ENCODE measurements at regions not wholly inside any gene's neighbourhood (a gene's known extent, or its start where the extent isn't known, plus 50 kb on each side); places are given as distances from the start of the nearest gene placed in this dataset.

DNA sequence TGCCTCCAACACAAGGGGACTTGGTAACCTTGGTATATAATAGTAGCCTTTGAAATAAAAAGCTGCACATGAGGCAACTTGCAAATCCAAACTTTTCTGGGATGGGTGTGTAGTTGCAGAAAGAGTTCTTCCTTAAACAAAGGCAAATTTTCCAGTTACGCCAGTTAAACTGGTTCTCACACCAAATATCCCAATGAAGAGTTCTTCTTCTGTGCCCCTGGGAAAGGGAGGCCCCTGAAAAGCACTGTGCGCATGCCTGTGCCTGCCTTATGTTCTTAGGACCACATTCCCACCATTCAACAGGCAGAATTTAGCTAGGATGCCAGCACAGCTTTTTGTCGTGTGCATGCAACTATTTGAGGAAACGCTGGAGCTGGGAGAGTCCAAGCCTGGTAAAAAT, 164.8 kb upstream of the SLC25A13 start (continued):
- TF ChIP-seq, protein P1, sequence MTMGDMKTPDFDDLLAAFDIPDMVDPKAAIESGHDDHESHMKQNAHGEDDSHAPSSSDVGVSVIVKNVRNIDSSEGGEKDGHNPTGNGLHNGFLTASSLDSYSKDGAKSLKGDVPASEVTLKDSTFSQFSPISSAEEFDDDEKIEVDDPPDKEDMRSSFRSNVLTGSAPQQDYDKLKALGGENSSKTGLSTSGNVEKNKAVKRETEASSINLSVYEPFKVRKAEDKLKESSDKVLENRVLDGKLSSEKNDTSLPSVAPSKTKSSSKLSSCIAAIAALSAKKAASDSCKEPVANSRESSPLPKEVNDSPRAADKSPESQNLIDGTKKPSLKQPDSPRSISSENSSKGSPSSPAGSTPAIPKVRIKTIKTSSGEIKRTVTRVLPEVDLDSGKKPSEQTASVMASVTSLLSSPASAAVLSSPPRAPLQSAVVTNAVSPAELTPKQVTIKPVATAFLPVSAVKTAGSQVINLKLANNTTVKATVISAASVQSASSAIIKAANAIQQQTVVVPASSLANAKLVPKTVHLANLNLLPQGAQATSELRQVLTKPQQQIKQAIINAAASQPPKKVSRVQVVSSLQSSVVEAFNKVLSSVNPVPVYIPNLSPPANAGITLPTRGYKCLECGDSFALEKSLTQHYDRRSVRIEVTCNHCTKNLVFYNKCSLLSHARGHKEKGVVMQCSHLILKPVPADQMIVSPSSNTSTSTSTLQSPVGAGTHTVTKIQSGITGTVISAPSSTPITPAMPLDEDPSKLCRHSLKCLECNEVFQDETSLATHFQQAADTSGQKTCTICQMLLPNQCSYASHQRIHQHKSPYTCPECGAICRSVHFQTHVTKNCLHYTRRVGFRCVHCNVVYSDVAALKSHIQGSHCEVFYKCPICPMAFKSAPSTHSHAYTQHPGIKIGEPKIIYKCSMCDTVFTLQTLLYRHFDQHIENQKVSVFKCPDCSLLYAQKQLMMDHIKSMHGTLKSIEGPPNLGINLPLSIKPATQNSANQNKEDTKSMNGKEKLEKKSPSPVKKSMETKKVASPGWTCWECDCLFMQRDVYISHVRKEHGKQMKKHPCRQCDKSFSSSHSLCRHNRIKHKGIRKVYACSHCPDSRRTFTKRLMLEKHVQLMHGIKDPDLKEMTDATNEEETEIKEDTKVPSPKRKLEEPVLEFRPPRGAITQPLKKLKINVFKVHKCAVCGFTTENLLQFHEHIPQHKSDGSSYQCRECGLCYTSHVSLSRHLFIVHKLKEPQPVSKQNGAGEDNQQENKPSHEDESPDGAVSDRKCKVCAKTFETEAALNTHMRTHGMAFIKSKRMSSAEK (CRISPR knock-in tag; IDR thresholded peaks at IDR 0.05; ENCODE audit: borderline replicate concordance), result no peak
- no peak for TF ChIP-seq GABPB1 (CRISPR knock-in tag; IDR thresholded peaks at IDR 0.05)
- no peak for TF ChIP-seq SP1 (CRISPR knock-in tag; conservative IDR thresholded peaks at IDR 0.05)
- TF ChIP-seq, protein P2, sequence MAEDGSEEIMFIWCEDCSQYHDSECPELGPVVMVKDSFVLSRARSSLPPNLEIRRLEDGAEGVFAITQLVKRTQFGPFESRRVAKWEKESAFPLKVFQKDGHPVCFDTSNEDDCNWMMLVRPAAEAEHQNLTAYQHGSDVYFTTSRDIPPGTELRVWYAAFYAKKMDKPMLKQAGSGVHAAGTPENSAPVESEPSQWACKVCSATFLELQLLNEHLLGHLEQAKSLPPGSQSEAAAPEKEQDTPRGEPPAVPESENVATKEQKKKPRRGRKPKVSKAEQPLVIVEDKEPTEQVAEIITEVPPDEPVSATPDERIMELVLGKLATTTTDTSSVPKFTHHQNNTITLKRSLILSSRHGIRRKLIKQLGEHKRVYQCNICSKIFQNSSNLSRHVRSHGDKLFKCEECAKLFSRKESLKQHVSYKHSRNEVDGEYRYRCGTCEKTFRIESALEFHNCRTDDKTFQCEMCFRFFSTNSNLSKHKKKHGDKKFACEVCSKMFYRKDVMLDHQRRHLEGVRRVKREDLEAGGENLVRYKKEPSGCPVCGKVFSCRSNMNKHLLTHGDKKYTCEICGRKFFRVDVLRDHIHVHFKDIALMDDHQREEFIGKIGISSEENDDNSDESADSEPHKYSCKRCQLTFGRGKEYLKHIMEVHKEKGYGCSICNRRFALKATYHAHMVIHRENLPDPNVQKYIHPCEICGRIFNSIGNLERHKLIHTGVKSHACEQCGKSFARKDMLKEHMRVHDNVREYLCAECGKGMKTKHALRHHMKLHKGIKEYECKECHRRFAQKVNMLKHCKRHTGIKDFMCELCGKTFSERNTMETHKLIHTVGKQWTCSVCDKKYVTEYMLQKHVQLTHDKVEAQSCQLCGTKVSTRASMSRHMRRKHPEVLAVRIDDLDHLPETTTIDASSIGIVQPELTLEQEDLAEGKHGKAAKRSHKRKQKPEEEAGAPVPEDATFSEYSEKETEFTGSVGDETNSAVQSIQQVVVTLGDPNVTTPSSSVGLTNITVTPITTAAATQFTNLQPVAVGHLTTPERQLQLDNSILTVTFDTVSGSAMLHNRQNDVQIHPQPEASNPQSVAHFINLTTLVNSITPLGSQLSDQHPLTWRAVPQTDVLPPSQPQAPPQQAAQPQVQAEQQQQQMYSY (CRISPR knock-in tag; IDR thresholded peaks at IDR 0.05), result no peak

DNA sequence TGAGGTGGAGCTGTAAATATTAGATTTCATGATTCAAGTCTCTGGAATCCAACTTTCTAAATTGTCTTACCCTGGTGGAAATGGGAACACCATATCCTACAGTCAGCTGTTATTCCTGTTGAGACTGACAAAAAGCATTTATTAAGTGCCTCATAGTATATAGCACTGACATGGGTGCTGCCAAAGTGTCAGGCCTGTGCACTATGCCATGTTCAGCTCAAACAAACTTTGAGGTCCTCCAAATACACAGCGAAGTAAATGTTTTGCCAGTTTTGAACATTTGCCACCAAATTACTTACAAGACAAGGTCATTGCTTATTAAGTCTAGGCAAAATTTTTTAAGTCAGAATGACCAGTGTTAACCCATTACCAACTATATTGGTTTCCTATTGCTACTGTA, 162.9 kb upstream of the SLC25A13 start:
- ATAC-seq, result no peak

DNA sequence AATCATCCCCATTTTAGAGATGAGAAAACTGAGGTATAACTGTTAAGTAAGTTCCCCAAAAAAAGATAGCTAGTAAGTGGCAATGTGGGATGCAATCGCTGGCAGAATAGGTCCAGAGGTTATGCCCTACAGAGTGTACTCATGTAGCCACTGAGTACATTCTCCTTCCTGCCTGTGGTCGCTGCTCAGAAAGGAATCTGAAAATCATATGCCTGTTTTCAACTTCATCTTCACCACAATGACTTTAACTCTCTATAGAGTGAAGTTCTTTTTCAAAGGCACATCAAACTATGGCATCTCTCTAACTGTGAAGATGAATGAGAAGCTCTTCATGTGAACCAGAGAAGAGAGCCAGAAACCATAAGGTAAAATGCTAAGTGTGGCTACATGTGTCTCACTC, 162.2 kb upstream of the SLC25A13 start:
- TF ChIP-seq ZNF423 (CRISPR knock-in tag; IDR thresholded peaks at IDR 0.05), result no peak
- no peak for TF ChIP-seq ESRRA (CRISPR knock-in tag; IDR thresholded peaks at IDR 0.05; ENCODE audit: borderline replicate concordance)
- TF ChIP-seq GTF2I (CRISPR knock-in tag; conservative IDR thresholded peaks at IDR 0.05), result no peak
- no peak for TF ChIP-seq SOX15 (CRISPR knock-in tag; IDR thresholded peaks at IDR 0.05)
- no peak for TF ChIP-seq NR3C1 (CRISPR knock-in tag; conservative IDR thresholded peaks at IDR 0.05; ENCODE audit: low read depth)
- ATAC-seq (no peak), DNase-seq (ENCODE audit: low spot score) (no peak)
- Mint-ChIP-seq H3K4me1 (no peaks in the 10 kb centered on the region), H3K27me3 (ENCODE audit: low read depth) (no peaks in the 10 kb centered on the region), H3K27ac (no peak overlapping the region), H3K36me3 (no peaks in the 10 kb centered on the region), H3K4me3 (no peak overlapping the region), H3K9me3 (no peaks in the 10 kb centered on the region)
- ChIA-PET POLR2A (no interaction called here), CTCF (no interaction called here)

More for the DNA sequence above, 162.9 kb upstream of the SLC25A13 start:
- Mint-ChIP-seq H3K4me1 (no peaks in the 10 kb centered on the region), H3K27ac (no peak overlapping the region), H3K27me3 (ENCODE audit: low read depth) (no peaks in the 10 kb centered on the region), H3K36me3 (no peaks in the 10 kb centered on the region), H3K4me3 (no peak overlapping the region), H3K9me3 (no peaks in the 10 kb centered on the region)
- DNase-seq (ENCODE audit: low spot score), result no peak
- ChIA-PET POLR2A (no interaction called here), CTCF (no interaction called here)
- TF ChIP-seq CREB1 (CRISPR knock-in tag; IDR thresholded peaks at IDR 0.05), result no peak
- TF ChIP-seq HMGA2 (CRISPR knock-in tag; IDR thresholded peaks at IDR 0.05), result no peak
- no peak for TF ChIP-seq NR2C2 (CRISPR knock-in tag; IDR thresholded peaks at IDR 0.05)
- no peak for TF ChIP-seq ZNF423 (CRISPR knock-in tag; IDR thresholded peaks at IDR 0.05)
- TF ChIP-seq, protein P3, sequence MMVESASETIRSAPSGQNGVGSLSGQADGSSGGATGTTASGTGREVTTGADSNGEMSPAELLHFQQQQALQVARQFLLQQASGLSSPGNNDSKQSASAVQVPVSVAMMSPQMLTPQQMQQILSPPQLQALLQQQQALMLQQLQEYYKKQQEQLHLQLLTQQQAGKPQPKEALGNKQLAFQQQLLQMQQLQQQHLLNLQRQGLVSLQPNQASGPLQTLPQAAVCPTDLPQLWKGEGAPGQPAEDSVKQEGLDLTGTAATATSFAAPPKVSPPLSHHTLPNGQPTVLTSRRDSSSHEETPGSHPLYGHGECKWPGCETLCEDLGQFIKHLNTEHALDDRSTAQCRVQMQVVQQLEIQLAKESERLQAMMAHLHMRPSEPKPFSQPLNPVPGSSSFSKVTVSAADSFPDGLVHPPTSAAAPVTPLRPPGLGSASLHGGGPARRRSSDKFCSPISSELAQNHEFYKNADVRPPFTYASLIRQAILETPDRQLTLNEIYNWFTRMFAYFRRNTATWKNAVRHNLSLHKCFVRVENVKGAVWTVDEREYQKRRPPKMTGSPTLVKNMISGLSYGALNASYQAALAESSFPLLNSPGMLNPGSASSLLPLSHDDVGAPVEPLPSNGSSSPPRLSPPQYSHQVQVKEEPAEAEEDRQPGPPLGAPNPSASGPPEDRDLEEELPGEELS (CRISPR knock-in tag; IDR thresholded peaks at IDR 0.05), result no peak
- TF ChIP-seq ELF4 (CRISPR knock-in tag; IDR thresholded peaks at IDR 0.05; ENCODE audit: low read depth), result no peak
- TF ChIP-seq NFATC4 (CRISPR knock-in tag; IDR thresholded peaks at IDR 0.05), result no peak
- no peak for TF ChIP-seq PRRX2 (CRISPR knock-in tag; IDR thresholded peaks at IDR 0.05)
- no peak for TF ChIP-seq ETV6 (CRISPR knock-in tag; IDR thresholded peaks at IDR 0.05)
- no peak for TF ChIP-seq RELA (CRISPR knock-in tag; IDR thresholded peaks at IDR 0.05; ENCODE audit: borderline replicate concordance)
- TF ChIP-seq SP1 (CRISPR knock-in tag; conservative IDR thresholded peaks at IDR 0.05), result no peak
- TF ChIP-seq, protein P4, sequence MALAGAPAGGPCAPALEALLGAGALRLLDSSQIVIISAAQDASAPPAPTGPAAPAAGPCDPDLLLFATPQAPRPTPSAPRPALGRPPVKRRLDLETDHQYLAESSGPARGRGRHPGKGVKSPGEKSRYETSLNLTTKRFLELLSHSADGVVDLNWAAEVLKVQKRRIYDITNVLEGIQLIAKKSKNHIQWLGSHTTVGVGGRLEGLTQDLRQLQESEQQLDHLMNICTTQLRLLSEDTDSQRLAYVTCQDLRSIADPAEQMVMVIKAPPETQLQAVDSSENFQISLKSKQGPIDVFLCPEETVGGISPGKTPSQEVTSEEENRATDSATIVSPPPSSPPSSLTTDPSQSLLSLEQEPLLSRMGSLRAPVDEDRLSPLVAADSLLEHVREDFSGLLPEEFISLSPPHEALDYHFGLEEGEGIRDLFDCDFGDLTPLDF (CRISPR knock-in tag; IDR thresholded peaks at IDR 0.05), result no peak
- no peak for TF ChIP-seq SOX15 (CRISPR knock-in tag; IDR thresholded peaks at IDR 0.05)
- no peak for TF ChIP-seq NR3C1 (CRISPR knock-in tag; conservative IDR thresholded peaks at IDR 0.05; ENCODE audit: low read depth)
